Neural crest cell (in vitro differentiated cells): ENCODE measurements at regions not wholly inside any gene's neighbourhood (a gene's known extent, or its start where the extent isn't known, plus 50 kb on each side); places are given as distances from the start of the nearest gene placed in this dataset.

Source experiments
- DNase-seq: peaks from one replicate; pipeline ENCODE4 v3.0.0; 2021; ENCODE audit warnings: low read depth, mixed read lengths, low spot score
- H3K27ac Mint-ChIP-seq: one replicate; pipeline ENCODE4 v1.8.0; 2021; ENCODE audit warnings: mild to moderate bottlenecking, mixed read lengths; ENCODE audit not compliant: unreplicated experiment
- H3K27me3 Mint-ChIP-seq: 2 replicates; pipeline ENCODE4 v1.8.0; 2021; ENCODE audit warnings: low read depth, mild to moderate bottlenecking, mixed read lengths
- H3K36me3 Mint-ChIP-seq: 2 replicates; pipeline ENCODE4 v1.8.0; 2021; ENCODE audit warnings: low read depth, mild to moderate bottlenecking, mixed read lengths
- H3K4me1 Mint-ChIP-seq: 2 replicates; pipeline ENCODE4 v1.8.0; 2021; ENCODE audit warnings: mixed read lengths
- H3K4me3 Mint-ChIP-seq: one replicate; pipeline ENCODE4 v1.8.0; 2021; ENCODE audit warnings: mild to moderate bottlenecking, mixed read lengths
- H3K9me3 Mint-ChIP-seq: 2 replicates; pipeline ENCODE4 v1.8.0; 2021; ENCODE audit warnings: mixed read lengths
- TF ChIP-seq, protein P1 (sequence below): fragments of 200-600 bp; sonication (generic); conservative IDR thresholded peaks from 2 replicates; pipeline ENCODE4 v1.5.0; 2021; ENCODE audit warnings: antibody characterized with exemption, mild to moderate bottlenecking

DNA sequence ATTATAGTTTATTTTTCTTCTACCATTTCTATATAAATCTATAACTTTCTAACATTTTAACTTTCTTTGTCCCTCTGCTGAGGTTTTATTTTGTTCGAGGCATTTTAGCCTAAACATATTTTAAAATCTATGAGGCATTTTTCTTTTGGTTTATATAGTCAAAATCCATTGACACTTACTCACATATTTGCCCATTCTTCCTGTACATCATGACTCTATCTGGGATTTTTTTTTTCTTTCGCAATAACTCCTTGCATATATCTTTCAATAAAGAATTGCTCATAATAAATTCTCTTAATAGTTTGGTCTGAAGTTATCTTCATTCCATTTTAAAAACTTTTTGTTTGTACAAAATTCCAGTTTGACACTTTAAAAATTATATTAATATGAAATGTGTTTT lies 632.3 kb downstream of the TLE4 start:
- no peaks in the 10 kb centered on the region for H3K27me3 Mint-ChIP-seq
- TF ChIP-seq, protein P1, sequence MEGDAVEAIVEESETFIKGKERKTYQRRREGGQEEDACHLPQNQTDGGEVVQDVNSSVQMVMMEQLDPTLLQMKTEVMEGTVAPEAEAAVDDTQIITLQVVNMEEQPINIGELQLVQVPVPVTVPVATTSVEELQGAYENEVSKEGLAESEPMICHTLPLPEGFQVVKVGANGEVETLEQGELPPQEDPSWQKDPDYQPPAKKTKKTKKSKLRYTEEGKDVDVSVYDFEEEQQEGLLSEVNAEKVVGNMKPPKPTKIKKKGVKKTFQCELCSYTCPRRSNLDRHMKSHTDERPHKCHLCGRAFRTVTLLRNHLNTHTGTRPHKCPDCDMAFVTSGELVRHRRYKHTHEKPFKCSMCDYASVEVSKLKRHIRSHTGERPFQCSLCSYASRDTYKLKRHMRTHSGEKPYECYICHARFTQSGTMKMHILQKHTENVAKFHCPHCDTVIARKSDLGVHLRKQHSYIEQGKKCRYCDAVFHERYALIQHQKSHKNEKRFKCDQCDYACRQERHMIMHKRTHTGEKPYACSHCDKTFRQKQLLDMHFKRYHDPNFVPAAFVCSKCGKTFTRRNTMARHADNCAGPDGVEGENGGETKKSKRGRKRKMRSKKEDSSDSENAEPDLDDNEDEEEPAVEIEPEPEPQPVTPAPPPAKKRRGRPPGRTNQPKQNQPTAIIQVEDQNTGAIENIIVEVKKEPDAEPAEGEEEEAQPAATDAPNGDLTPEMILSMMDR = no peak
- H3K27ac Mint-ChIP-seq = no peak overlapping the region
- no peak overlapping the region for H3K4me3 Mint-ChIP-seq
- no peak for DNase-seq
- peaks cover 3% of the 10 kb centered on the region for H3K36me3 Mint-ChIP-seq
- H3K9me3 Mint-ChIP-seq = peaks cover 8% of the 10 kb centered on the region
- H3K4me1 Mint-ChIP-seq = peaks cover 13% of the 10 kb centered on the region

DNA sequence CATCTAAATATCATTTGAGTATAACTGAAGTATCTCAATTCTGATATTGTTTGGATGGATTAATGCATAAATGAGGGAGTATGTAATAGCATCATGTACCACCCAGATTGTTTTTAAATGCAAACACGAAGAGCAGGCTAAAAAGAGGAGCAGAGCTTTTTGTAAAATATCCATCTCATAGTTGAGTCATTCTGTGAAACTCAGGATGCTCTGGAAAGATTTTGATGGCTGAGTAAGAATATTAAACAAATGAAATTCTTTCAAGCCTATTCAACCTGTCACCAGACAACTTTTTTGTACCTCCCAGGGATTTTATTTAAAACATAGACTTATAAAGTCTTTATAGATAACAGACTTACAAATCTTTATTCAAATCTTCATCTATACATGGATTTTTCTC lies 625.9 kb downstream of the TLE4 start:
- Mint-ChIP-seq H3K27ac (no peak overlapping the region), H3K4me1 (peaks cover 10% of the 10 kb centered on the region), H3K27me3 (no peaks in the 10 kb centered on the region), H3K36me3 (no peaks in the 10 kb centered on the region), H3K9me3 (peaks cover 3% of the 10 kb centered on the region), H3K4me3 (no peak overlapping the region)
- DNase-seq = no peak
- TF ChIP-seq, protein P1 = no peak

DNA sequence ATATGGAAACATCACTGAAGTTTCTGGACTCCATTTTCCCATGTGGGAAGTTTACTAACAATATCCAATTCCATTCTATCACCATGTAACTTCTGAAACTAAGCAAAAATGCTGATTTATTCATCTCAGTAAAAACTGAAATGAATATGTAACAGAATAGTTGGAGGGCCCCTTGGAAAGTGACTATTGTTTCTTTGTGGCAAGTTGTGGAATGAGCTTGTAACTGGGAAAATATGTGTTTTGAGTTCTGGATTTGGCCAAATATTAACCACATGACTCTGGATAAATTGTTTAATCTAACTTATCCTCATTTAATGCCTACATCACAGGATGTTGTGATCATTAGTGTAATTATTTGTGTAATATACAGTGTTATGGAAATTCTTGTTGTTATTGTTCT lies 619.3 kb downstream of the TLE4 start:
- H3K4me1 Mint-ChIP-seq = peaks cover 4% of the 10 kb centered on the region
- DNase-seq = no peak
- no peaks in the 10 kb centered on the region for H3K27me3 Mint-ChIP-seq
- no peak overlapping the region for H3K27ac Mint-ChIP-seq
- H3K4me3 Mint-ChIP-seq = no peak overlapping the region
- TF ChIP-seq, protein P1 = no peak
- H3K9me3 Mint-ChIP-seq = no peaks in the 10 kb centered on the region
- H3K36me3 Mint-ChIP-seq = no peaks in the 10 kb centered on the region

- peaks cover 6% of the 10 kb centered on the region for H3K36me3 Mint-ChIP-seq
- H3K4me3 Mint-ChIP-seq = no peak overlapping the region
- TF ChIP-seq, protein P1 = no peak
Measured at GRCh38 chr9:80188579-80188978, 616.8 kb downstream of the TLE4 start.

GRCh38 chr9:80185112-80185738 lies 613.5 kb downstream of the TLE4 start:
- H3K4me1 Mint-ChIP-seq = no peaks in the 10 kb centered on the region
- no peak overlapping the region for H3K4me3 Mint-ChIP-seq
- no peaks in the 10 kb centered on the region for H3K27me3 Mint-ChIP-seq
- H3K9me3 Mint-ChIP-seq = peaks cover 9% of the 10 kb centered on the region
- DNase-seq = no peak
- TF ChIP-seq, protein P1 = no peak
- no peak overlapping the region for H3K27ac Mint-ChIP-seq
- H3K36me3 Mint-ChIP-seq = peaks cover 6% of the 10 kb centered on the region

More at GRCh38 chr9:80188579-80188978, 616.8 kb downstream of the TLE4 start:
- DNase-seq = no peak
- H3K9me3 Mint-ChIP-seq = peaks cover 7% of the 10 kb centered on the region
- no peak overlapping the region for H3K27ac Mint-ChIP-seq
- no peaks in the 10 kb centered on the region for H3K27me3 Mint-ChIP-seq
- no peaks in the 10 kb centered on the region for H3K4me1 Mint-ChIP-seq
